Mesothelial cell of epicardium (in vitro differentiated cells): ENCODE measurements at regions not wholly inside any gene's neighbourhood (a gene's known extent, or its start where the extent isn't known, plus 50 kb on each side); places are given as distances from the start of the nearest gene placed in this dataset.

Source experiments
- DNase-seq, 2 experiments: peaks; one replicate each; pipeline ENCODE4 v3.0.0; 2021; ENCODE audit warnings: low spot score in 2 of 2; ENCODE audit not compliant: unreplicated experiment in 2 of 2
- H3K27ac Mint-ChIP-seq: 2 replicates; pipeline ENCODE4 v1.8.0; 2021; ENCODE audit warnings: mixed read lengths
- H3K27me3 Mint-ChIP-seq: 2 replicates; pipeline ENCODE4 v1.8.0; 2021; ENCODE audit warnings: low read depth, mixed read lengths
- H3K36me3 Mint-ChIP-seq: 2 replicates; pipeline ENCODE4 v1.8.0; 2021; ENCODE audit warnings: mixed read lengths
- H3K4me1 Mint-ChIP-seq: 2 replicates; pipeline ENCODE4 v1.8.0; 2021; ENCODE audit warnings: mixed read lengths
- H3K4me3 Mint-ChIP-seq: 2 replicates; pipeline ENCODE4 v1.8.0; 2021; ENCODE audit warnings: mild to moderate bottlenecking, moderate library complexity, mixed read lengths
- H3K9me3 Mint-ChIP-seq: 2 replicates; pipeline ENCODE4 v1.8.0; 2021; ENCODE audit warnings: mixed read lengths
- TF ChIP-seq, protein P1 (sequence below): fragments of 200-600 bp; sonication (generic); IDR thresholded peaks from one replicate; pipeline ENCODE4 v1.5.0; 2021; ENCODE audit warnings: antibody characterized with exemption; ENCODE audit not compliant: unreplicated experiment

DNA sequence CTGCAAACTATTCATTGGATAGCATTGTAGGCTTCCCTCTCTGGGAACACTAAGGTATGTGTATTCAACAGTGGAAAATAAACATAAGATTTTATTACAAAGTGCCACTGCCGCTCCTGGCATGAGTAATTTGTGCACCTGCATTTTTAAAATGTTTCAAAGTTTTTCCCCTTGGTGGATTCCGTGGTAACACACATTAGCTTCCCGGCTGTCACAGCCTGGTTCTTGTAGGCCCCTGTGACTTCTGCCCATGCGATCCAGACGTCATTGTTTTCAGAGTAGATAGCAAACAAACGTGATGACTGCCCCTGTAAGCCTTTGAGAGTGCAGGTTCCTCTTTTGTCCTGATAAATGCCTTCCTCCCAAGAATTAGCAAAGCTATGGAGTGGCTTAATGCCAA is 421.0 kb downstream of the ZNF521 start:
- H3K4me1 Mint-ChIP-seq, result peaks cover 10% of the 10 kb centered on the region
- H3K9me3 Mint-ChIP-seq, result no peaks in the 10 kb centered on the region
- H3K36me3 Mint-ChIP-seq, result no peaks in the 10 kb centered on the region
- no peak overlapping the region for H3K4me3 Mint-ChIP-seq
- peaks cover 6% of the 10 kb centered on the region for H3K27me3 Mint-ChIP-seq
- no peak for DNase-seq
- peak overlapping the region; percentile 11 for H3K27ac Mint-ChIP-seq
- TF ChIP-seq, protein P1, sequence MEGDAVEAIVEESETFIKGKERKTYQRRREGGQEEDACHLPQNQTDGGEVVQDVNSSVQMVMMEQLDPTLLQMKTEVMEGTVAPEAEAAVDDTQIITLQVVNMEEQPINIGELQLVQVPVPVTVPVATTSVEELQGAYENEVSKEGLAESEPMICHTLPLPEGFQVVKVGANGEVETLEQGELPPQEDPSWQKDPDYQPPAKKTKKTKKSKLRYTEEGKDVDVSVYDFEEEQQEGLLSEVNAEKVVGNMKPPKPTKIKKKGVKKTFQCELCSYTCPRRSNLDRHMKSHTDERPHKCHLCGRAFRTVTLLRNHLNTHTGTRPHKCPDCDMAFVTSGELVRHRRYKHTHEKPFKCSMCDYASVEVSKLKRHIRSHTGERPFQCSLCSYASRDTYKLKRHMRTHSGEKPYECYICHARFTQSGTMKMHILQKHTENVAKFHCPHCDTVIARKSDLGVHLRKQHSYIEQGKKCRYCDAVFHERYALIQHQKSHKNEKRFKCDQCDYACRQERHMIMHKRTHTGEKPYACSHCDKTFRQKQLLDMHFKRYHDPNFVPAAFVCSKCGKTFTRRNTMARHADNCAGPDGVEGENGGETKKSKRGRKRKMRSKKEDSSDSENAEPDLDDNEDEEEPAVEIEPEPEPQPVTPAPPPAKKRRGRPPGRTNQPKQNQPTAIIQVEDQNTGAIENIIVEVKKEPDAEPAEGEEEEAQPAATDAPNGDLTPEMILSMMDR, result no peak

DNA sequence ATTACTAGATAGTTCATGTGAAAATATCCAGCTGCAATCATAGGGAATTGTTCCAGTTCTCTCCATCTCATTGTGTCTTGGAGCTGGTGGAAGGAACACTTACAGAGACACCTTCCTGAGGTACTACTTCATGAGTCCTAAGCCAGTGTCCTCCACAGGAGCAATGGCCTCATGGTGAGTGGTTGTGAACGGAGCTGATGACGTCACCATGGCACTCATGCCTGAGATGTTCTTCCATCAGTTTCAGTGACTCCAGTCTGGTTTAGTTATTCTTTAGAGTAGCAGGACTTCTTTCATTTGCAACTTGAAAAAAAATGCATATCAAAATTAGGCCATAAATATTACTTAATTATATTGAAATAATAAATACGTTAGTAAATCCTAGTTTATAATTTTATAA is 418.6 kb downstream of the ZNF521 start:
- Mint-ChIP-seq H3K4me1 (peaks cover 10% of the 10 kb centered on the region), H3K27ac (no peak overlapping the region), H3K4me3 (no peak overlapping the region), H3K36me3 (no peaks in the 10 kb centered on the region), H3K27me3 (peaks cover 7% of the 10 kb centered on the region), H3K9me3 (no peaks in the 10 kb centered on the region)
- no peak for DNase-seq
- TF ChIP-seq, protein P1, result no peak

DNA sequence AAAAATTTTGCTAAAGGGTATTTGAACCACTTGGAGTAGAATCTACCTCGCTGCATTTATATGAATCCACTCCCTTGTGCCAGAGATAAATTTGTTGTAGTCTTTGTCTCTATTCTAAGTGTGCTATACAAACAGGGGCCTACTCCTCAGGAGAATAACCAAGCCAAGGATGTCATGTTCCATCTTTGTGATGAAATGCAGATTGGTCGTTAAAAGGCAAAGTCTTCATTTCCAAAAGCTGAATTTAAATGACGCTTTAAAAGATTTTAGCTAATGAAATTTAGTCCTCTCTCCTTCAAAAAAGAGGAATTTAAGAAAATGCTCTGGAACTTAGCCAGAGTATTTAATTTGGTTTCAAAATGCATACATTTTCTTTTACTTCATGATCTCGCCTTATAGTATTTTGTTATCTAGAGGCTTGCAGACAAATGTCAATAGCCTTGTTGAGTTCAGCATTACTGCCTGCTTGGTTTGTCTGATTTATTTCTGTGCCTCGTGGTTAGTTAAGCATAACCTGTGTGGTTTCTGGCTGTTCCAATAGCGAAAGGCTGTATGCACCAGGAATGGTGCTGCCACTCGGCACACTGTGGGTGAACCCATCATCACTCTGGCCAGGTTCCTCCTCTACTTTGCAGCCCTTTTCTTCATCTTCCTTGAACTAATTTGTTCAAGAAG is 417.6 kb downstream of the ZNF521 start:
- H3K36me3 Mint-ChIP-seq, result no peaks in the 10 kb centered on the region
- peaks cover 7% of the 10 kb centered on the region for H3K27me3 Mint-ChIP-seq
- H3K9me3 Mint-ChIP-seq, result no peaks in the 10 kb centered on the region
- TF ChIP-seq, protein P1, result no peak
- DNase-seq, result no peak
- no peak overlapping the region for H3K27ac Mint-ChIP-seq
- no peak overlapping the region for H3K4me3 Mint-ChIP-seq
- peaks cover 10% of the 10 kb centered on the region for H3K4me1 Mint-ChIP-seq

DNA sequence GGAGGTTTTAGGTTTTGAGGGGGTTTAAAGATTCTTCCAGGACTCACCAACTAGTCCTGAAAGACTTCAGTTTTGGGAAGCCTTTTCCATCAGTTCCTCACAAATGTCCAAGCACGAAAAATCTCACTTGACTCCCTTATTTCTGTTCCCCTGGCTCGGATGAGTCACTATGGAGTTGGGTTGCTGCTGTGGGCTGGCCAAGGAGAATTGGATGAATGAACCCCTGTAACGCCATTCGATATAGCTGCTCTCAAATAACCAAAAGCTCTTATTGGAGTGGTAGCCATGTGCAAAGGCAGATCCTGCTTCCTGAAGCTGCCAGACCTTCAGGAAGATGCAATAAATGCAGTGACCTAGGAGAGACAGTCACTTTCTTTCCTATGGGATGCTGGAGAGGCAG is 417.0 kb downstream of the ZNF521 start:
- H3K9me3 Mint-ChIP-seq, result no peaks in the 10 kb centered on the region
- TF ChIP-seq, protein P1, result no peak
- peaks cover 7% of the 10 kb centered on the region for H3K27me3 Mint-ChIP-seq
- DNase-seq, result no peak
- H3K36me3 Mint-ChIP-seq, result no peaks in the 10 kb centered on the region
- H3K27ac Mint-ChIP-seq, result no peak overlapping the region
- H3K4me1 Mint-ChIP-seq, result peaks cover 10% of the 10 kb centered on the region
- H3K4me3 Mint-ChIP-seq, result no peak overlapping the region

DNA sequence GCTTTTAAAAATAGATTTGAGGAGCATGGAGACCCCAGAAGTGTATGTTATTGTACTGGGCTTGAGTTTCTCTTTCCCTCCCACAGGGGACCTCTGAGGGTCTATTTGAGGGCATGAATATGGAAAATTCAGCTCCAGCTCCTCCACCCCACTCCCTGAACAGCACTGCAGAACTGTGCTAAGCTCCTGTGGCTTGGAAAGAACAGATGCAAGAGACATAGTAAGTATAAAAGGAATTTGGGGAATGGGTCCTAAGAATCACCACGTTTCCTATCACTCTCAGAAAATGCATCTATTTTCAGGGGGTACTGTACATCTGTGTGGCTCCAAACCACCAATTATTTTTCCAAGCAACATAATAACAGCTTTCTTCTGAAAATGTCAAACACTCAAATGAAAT is 416.1 kb downstream of the ZNF521 start:
- no peak overlapping the region for H3K4me3 Mint-ChIP-seq
- H3K27me3 Mint-ChIP-seq, result peaks cover 7% of the 10 kb centered on the region
- no peak overlapping the region for H3K27ac Mint-ChIP-seq
- TF ChIP-seq, protein P1, result no peak
- DNase-seq, result no peak
- no peaks in the 10 kb centered on the region for H3K36me3 Mint-ChIP-seq
- no peaks in the 10 kb centered on the region for H3K9me3 Mint-ChIP-seq
- peaks cover 6% of the 10 kb centered on the region for H3K4me1 Mint-ChIP-seq

DNA sequence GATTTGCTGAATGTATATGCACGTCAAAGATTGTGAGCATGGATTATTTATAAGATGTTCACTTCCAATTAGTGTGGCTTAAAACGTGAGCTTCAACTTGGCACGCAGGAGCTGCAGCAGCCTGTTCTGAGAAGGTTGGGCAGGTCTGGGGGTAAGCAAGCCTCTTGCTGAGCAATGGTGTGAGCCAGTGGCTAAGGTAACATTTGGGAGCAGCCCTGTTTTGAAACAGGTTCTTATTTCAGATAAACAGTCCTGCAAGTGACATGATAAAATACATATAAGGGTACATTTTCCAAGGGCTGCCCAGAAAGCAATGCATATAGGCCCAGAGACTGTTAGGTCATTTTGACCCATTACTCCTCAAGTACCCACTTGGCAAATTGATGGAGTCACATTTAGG is 415.3 kb downstream of the ZNF521 start:
- no peak for DNase-seq
- TF ChIP-seq, protein P1, result no peak
- Mint-ChIP-seq H3K36me3 (no peaks in the 10 kb centered on the region), H3K4me1 (peaks cover 1% of the 10 kb centered on the region), H3K27me3 (peaks cover 7% of the 10 kb centered on the region), H3K27ac (no peak overlapping the region), H3K9me3 (no peaks in the 10 kb centered on the region), H3K4me3 (no peak overlapping the region)
